GM19238 (cell line): ENCODE measurements at regions not wholly inside any gene's neighbourhood (a gene's known extent, or its start where the extent isn't known, plus 50 kb on each side); places are given as distances from the start of the nearest gene placed in this dataset.
"Not testable (repeated sequence)": the region's sequence is repeated elsewhere in the genome, so short reads cannot be mapped to it uniquely, and the experiment has no call there.

Experiments used
- DNase-seq: peaks from one replicate; pipeline ENCODE4 v3.0.0; 2011; ENCODE audit warnings: low spot score; ENCODE audit not compliant: insufficient read length

DNA sequence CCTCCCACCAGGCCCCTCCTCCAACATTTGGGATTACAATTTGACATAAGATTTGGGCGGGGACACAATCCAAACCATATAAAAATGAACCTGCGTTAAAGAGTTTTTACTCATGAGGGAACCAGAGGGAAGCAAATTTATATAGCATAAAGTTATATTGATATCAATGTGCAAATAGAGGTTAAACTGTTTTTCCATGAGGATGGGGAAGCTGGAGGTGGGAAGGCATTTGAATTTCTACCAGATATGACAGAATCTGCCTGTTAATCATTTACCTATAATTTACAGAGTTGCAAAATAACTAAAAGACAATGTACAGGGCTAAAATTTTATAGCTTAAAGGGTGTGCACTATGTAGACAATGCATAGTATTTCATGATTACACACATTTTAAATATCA lies 322.0 kb upstream of the FKBP1C start:
- DNase-seq = no peak

DNA sequence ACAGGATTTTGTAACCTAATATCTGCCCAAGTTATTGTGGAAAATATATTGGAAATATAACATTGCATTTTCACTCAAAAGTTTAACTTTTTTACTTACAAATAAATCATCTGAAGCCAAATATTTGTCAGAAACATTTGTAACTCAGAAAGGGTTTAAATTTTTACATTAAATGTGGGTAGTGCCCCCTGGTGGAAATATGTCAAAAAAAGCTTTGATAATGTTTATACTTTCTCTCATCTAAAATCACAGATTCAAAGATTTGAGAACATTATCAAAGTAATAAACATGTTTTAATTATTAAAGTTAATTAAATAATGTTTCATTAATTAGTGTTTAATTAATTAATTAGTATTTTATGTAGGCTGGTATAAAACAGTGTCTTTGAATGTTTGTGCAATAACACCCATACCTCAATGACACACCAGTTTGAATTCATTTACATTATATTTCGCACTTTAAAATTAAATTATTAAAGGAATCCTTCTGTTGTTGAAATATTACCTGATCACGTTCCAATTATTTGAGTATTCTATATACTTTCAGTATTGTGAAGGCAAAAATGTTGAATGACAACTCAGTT lies 320.1 kb upstream of the FKBP1C start:
- no peak for DNase-seq

DNA sequence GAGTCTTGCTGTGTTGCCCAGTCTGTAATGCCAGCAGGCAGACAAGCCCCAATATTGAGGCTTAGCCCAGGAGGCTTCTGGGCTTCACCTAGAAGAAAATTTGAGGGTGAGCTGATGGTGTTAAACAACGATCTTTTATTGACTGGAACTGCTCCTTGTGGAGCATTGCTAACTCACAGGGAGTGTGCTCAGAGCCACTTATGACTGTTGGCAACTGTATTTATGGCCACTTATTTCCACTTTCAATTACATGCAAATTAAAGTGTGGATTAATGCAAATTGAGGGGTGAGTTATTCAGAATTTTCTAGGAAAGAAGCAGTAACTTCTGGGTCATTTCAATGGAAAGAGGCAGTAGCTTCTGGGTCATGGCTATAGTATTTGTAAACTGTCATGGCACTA lies 317.2 kb upstream of the FKBP1C start:
- no peak for DNase-seq

DNA sequence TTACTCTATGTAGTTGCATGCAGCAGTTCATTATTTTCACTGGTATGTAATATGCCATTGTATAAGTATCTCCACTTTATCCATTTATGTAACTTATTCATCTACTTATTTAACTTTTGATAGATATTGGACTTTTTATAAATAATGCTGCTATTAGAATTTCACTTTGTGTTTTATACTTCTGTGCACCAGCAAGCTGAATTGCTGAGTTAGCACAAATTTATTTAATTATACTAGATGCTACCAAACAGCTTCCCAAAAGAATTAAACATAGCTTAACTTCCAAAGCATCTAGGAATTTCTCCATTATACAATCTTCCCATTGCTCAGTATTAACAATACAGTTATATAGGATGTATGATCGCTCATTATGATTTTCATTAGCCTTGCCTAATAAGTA lies 308.0 kb upstream of the FKBP1C start:
- no peak for DNase-seq

- DNase-seq = no peak
Measured at GRCh38 chr6:62904687-62905086, 306.6 kb upstream of the FKBP1C start.

GRCh38 chr6:62914530-62914929 lies 296.7 kb upstream of the FKBP1C start:
- no peak for DNase-seq

GRCh38 chr6:62923728-62924127 lies 287.5 kb upstream of the FKBP1C start:
- DNase-seq = no peak

DNA sequence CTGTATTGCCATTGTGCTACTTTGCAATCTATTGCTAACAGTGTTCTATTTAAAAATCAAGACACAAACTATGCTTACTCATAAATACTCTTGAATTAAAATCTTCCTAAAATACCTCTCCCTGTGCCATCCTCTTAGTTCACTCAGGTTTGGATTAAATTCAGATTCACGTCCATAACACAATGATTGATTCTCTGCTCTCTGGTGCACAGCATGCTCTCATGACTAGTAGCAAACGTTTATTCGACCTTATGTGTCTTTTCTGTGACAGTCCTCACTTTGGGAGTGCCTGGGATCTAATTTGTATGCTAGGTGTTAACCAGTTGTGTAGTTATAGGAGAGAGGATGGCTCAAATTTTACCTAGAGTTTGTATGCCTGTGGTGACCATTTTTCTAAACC lies 270.4 kb upstream of the FKBP1C start:
- DNase-seq = no peak

- no peak for DNase-seq
Measured at GRCh38 chr6:62942000-62942399, 269.3 kb upstream of the FKBP1C start.

- no peak for DNase-seq
Measured at GRCh38 chr6:62968834-62969233, 242.4 kb upstream of the FKBP1C start.

GRCh38 chr6:62971976-62972658 lies 239.2 kb upstream of the FKBP1C start:
- no peak for DNase-seq

GRCh38 chr6:62974452-62974851 lies 236.8 kb upstream of the FKBP1C start:
- no peak for DNase-seq

- no peak for DNase-seq
Measured at GRCh38 chr6:62976566-62976965, 234.7 kb upstream of the FKBP1C start.

DNA sequence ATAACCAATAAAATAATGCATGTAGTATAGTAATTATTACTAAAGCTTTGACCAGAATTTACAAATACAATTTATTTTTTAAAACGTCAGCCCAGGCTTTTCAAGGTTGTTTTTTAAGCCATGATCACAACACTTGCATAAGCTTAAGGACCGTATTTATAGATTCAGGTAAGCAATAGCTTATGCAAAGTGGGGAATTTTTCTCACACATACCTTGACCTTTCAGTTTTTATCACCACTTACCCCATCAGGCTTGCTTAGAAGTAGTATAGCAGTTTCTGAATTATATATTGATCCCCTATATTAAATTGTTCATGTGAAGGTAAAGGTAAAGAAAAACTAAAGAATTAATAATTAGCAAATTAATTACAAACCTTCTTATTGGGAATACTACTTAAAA lies 232.3 kb upstream of the FKBP1C start:
- DNase-seq = no peak

GRCh38 chr6:62980093-62980492 lies 231.2 kb upstream of the FKBP1C start:
- DNase-seq = no peak

GRCh38 chr6:62980724-62981123 lies 230.5 kb upstream of the FKBP1C start:
- DNase-seq = no peak

DNA sequence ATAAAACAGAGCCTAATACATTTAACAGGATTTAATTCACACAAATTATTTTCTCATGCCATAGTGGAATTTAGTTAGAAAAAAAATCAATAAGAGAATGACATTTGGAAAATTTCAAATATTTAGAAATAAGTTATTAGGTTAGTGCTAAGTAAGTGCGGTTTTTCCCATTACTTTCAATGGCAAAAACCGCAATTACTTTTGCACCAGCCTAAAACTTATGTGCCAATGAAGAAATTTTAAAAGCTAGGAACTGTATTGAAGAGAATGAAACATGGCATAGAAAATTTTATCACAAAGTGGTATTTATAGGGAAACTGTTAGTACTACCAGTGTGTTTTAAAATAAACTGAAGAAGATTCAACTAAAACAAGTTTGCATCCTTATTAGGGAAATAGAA lies 228.3 kb upstream of the FKBP1C start:
- no peak for DNase-seq

DNA sequence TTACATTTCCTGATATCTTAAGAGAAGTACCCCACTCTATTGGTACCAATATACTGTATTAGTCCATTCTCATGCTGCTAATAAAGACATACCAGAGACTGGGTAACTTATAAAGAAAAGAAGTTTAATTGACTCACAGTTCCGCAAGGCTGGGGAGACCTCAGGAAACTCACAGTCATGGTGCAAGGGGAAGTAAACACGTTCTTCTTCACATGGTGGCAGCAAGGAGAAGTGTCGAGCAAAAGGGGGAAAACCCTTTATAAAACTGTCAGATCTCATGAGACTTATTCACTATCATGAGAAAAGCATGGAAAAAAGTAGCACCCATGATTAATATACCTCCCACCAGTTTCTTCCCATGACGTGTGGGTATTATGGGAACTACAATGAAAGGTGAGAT lies 219.6 kb upstream of the FKBP1C start:
- DNase-seq = not testable (repeated sequence)

DNA sequence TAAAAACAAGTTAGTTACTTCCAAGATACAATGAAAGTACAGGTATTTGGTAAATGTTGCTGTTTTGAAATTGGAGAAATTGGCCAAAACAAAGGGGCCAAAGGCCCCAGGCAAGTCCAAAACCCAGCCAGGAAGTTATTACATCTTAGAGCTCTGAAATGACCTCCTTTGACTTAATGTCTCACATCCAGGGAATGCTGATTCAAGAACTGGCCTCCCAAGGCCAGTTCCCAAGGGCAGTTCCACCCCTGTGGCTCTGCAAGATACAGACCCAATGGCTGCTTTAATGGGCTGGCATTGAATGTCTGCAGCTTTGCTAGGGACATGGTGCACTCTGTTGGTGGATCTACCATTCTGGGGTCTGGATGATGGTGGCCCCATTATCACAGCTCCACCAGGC lies 217.3 kb upstream of the FKBP1C start:
- no peak for DNase-seq

GRCh38 chr6:62998022-62998421 lies 213.2 kb upstream of the FKBP1C start:
- no peak for DNase-seq

DNA sequence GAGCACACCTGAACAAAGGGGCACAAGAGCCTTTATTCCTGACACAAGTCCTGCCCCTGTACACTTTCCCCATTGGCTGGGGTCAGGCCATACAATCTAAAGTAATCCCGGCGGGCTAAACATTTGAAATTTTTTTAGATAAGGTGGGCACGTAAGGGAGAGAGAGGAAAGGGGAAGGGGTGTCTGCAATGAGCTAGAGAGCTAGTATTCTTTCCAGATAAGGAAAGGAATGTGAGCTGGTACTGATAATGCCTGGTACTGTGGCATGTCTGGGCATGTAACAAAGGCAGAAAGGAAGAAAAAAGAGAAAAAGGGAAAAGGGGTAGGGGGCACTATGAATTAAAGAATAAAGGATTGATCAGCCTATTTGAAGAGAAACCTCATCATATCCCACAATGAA lies 212.0 kb upstream of the FKBP1C start:
- DNase-seq = not testable (repeated sequence)

DNA sequence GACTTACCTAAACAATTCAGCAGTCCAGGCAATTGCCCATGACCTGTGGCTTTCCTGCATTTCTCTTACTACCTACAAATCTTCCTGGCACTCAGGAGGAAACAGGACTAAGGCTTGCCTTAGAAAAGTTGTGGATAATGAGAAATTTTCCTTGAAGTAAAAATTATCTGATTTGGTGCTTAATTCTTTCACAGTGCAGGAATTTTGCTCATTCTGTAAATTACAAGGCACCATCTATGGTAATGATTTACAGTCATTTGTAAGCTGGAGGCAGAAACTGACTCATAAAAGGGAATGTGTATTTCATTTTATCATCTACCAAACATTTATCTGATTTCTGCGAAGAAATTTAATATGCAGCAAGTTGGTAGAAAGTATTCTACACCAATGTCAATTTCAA lies 211.5 kb upstream of the FKBP1C start:
- no peak for DNase-seq

DNA sequence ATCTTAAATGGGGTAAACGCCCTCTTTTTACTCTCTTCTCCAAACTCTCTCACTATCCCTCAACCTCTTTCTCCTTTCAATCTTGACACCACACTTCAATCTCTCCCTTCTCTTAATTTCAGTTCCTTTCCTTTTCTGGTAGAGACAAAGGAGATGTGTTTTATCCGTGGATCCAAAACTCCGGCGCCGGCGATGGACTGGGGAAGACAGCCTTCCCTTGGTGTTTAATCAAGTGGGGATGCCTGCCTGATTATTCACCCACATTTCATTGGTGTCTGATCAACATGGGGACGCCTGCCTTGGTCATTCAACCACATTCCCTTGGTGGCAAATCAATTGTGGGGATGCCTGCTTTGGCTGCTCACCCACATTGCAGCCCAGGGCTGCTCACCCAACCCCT lies 205.3 kb upstream of the FKBP1C start:
- DNase-seq = not testable (repeated sequence)

GRCh38 chr6:63010962-63011361 lies 200.3 kb upstream of the FKBP1C start:
- not testable (repeated sequence) for DNase-seq
